ENCODE measurements at regions not wholly inside any gene's neighbourhood (a gene's known extent, or its start where the extent isn't known, plus 50 kb on each side); places are given as distances from the start of the nearest gene placed in this dataset.

DNA sequence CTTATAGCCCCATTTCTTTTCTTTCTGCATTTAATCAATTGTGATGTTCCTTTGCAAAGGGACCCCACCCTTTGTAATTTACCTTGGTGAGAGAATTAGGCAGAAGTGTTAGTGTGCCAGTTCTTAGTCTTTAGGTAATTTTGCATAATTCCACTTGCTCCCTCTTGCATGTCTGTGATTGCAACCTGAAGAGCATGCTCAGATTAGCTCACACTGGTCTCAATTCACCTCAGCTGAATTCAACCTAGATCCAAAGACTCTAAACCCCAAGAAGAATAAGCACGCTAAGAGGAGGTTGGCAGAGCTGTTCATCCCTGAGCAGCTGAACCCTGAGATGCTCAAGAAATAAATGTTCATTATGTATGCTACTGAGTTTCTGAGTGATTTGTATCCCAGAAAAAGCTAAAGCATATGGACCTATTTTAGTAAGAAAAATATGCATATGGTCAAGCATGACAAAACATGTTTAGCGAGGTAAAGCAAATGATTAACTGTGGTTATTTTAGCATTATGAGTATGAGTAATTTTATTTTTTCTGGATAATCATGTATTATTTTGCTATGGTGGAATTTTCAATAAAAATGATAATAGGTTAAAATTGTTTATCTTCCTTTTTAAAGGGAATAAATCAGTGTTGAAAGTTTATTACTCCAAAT lies 299.2 kb upstream of the ZSWIM2 start:
- peak; percentile 52 for FAIRE-seq
- no peak for DNase-seq (ENCODE audit: extremely low spot score, insufficient read length, low read depth)

DNA sequence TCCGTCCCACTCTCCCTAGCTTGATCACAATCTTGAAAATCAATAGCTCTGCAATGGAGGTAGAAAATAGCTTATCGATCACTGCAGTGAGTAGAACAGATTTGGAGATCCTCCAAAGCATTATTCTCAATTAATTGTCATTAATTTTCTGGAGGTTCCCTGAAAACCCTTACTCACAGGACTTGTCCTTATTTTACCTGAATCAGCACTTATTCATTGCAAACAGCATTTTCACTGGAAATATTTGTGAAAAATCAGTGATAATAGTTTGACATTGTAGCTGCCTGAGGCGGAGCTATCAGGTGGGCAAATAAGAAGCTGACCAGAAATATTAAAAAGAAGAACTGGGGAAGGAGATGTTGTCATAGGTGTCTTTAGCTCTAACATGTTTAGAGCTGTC lies 294.6 kb upstream of the ZSWIM2 start:
- no peak for DNase-seq (ENCODE audit: extremely low spot score, insufficient read length, low read depth)
- FAIRE-seq, result no peak

DNA sequence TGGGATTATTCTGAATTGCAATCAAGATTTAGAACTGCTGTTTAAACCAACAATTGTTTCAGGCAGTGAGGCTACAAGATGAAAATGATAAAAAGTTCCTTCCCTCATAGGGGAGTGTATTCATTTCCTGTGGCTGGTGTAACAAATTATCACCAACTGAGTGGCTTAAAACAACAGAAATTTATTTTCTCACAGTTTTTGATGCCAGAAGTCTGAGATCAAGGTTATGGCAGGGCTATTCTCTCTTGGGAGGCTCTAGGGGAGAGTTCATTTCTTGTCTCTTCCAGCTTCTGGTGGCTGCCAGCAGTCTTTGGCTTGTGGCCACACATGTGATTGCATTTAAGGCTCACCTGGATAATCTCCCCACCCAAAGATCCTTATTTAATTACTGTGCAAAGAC lies 290.5 kb upstream of the ZSWIM2 start:
- FAIRE-seq (no peak), DNase-seq (ENCODE audit: extremely low spot score, insufficient read length, low read depth) (no peak)

DNA sequence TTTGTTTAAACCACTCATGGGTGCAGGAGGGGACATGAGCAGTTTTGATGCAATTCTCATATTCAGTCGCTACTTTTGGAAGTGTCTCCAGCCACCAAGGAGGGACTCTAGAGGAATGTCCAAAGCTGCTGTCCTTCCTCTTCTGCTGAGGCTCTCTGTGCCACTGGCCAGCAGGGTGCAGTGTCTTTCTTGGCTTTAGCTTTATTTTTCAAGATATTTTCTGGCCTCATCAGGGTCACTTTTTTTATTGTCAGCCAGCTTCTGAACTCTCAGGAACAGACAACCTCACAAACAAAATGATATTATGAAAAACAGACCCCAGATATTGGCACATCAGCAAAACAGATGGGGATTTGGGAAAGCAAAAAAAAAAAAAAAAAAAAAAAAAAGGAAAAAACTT lies 289.3 kb upstream of the ZSWIM2 start:
- FAIRE-seq, result peak; percentile 65

DNA sequence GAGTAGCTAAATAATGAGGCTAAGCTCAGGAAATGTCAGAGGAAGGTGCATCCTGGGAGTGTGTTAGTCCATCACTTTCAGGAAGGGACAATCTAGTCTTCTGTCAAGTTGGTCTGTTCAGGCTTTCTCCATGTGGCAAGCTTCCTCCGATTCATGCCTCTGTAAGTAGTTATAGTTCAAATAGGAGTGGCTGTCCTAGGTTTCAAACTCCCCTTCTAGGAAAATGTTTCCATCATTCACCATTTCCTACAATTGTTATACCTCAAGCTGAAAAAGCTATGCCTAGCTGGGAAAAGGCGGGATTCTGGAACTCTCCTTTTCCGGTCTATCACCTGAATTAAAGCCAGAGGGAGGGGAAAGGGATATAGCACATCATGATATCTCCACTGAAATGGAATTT lies 287.7 kb upstream of the ZSWIM2 start:
- FAIRE-seq (no peak), DNase-seq (ENCODE audit: extremely low spot score, insufficient read length, low read depth) (no peak)

More for the DNA sequence above, 289.3 kb upstream of the ZSWIM2 start:
- no peak for DNase-seq (ENCODE audit: extremely low spot score, insufficient read length, low read depth)

DNA sequence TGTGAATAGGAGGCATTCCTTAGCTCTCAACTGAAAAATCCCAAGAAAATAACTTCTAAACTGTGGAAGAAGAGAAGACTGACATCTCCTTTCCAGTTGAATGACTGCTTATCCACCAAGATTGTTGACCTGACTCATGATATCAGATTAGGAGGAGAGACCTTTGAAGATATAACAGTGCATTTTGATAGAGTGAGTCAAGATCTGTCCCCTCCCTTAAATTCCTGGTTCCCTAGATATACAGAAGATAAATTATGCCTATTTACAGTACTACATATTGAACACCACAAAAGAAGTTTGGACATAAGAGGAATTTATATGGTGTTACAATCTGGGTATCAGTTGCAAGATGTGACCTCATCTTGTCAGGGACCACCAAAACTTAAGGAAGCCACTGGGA lies 285.3 kb upstream of the ZSWIM2 start:
- DNase-seq (ENCODE audit: extremely low spot score, insufficient read length, low read depth) (no peak), FAIRE-seq (no peak)

DNA sequence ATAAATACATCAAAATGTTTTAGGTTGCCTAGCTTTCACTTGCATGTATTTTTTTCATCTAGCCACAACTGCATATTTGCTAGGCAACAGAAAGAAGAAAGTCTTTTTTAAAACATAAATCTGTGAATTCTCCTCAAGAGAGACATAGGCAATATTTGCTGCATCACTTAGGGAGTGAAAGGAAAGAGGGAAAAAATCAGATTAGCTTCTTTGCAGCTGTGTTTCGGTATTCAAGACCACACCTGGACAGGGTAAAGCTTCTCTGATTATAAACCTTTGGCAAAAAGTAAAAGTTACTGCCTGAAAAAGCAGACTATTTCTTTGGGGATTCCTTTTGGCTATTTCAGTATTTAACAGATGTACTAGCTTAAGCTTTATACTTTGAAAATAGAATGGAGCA lies 280.9 kb upstream of the ZSWIM2 start:
- DNase-seq (ENCODE audit: extremely low spot score, insufficient read length, low read depth), result no peak
- FAIRE-seq, result no peak

DNA sequence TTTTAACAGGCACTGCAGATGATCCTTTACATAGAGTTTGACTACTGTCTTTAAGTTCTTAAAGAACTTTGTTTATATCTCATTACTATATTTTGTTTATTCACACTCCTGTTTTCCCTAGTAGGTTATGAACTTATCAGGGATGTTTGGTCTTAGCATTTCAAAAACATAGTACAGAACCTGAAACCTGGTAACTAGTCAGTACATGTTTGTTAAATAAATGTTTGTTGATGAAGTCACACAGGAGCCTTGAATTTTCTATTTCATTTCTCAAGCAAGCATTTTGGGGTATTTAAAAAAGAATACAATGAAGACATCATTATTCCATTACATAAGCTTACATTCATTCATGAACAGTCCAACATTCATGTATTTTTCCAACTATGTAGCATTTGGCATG lies 280.3 kb upstream of the ZSWIM2 start:
- no peak for FAIRE-seq
- no peak for DNase-seq (ENCODE audit: extremely low spot score, insufficient read length, low read depth)

DNA sequence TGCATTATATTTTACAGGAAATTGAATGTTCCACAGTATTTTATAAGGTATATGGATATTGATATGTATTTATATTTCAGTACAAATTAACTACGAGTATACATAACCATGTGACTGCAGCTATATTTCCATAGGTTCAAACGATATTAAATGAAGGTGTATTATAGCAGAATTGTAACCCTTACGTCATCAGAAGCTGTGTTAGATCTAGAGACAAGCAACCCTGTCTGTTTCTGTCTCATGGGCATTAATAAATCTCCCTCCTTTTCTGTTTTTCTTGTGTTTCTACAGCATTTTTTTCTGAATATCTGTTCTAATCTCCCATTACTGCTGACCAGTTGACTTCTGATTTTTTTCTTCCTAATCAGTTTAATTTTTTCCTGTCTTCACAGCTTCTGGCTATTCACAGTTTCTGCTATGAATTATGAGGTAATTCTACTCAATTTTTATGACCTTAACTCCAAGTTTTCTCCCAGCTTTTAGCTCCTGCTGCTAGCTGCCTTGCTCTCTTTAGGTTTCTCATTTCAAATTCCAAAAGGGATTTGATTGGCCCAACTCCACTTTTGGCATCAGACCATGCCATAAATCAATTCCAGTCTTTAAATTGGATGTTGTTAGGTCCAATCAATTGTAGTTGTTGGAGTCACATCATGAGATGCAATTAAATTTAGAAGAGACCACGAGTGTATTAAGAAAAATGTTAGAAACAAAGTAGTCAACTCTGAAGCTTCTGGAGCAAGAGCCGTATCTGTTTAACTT lies 277.5 kb upstream of the ZSWIM2 start:
- FAIRE-seq, result no peak

DNA sequence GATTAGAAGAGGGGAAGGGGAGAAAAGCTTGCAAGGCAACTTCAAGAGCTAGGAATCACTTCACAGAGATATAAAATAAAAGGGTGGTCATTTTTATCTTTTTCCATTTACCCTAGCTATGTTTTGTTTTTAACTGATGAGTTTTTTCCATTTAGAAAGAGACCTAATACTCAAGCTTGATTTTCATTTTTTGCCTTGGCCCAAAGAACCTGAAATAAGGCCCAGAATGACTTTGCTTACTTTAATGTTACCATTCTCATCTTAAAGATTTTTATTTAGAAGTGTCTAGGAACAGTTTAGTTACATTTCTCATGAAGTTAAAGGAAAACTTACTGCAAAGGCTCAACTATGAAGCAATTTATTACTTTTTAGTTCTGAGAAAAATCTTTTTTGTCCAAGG lies 276.3 kb upstream of the ZSWIM2 start:
- FAIRE-seq (no peak), DNase-seq (ENCODE audit: extremely low spot score, insufficient read length, low read depth) (no peak)

More for the DNA sequence above, 277.5 kb upstream of the ZSWIM2 start:
- no peak for DNase-seq (ENCODE audit: extremely low spot score, insufficient read length, low read depth)

DNA sequence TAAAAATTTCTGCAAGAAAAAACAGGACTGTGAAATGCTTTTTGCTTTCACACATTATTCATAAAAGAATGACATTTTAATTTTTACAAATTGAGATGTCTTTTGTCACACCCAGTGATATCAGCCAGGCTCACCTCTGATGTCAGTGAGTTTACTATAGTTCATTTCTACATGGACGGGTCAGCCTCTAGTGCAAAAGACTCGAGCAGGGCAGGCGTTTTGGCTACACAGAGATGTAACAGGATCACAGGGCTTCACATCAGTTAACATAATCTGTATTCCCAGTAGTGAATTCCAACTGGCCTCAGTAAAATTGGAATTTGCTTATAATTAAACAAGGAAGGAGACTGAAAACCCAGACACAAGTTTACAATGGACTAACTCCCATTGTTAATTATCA lies 275.6 kb upstream of the ZSWIM2 start:
- DNase-seq (ENCODE audit: extremely low spot score, insufficient read length, low read depth), result no peak
- FAIRE-seq, result no peak

DNA sequence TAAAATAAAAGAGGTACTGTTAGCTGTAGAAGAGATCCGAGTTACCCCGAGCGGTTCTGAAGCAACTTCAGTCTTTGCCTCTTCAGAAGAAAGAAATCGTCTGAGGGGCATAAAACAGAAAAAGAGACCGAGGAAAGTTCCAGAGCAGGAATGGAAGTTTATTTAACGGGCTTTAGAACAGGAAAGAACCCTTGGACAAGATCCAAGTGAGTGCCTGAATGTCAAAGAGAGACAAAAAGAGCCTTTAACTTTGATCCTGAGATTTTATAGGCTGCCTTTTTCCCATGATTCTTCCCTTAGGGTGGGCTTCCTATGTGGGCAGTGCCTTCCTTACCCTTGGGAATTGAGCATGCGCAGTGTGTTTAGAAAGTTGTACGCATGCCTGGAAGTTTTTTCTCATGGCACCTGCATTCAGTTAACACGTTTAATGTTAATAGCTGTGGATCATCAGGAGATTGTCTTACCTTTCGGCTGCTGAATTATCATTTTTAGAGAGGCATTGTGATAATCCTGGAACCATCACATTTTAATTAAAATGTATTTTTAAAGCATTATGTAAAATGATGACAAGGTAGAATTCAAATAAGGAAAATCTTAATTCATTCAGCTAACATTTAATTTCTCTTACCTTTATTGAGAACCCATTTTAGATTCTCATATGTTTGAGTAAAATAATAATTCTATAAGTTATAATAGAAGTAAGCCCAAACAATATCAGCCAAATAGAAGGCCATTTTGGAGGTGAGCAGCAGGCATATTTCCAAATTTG lies 269.5 kb upstream of the ZSWIM2 start:
- no peak for FAIRE-seq
- no peak for DNase-seq (ENCODE audit: extremely low spot score, insufficient read length, low read depth)

DNA sequence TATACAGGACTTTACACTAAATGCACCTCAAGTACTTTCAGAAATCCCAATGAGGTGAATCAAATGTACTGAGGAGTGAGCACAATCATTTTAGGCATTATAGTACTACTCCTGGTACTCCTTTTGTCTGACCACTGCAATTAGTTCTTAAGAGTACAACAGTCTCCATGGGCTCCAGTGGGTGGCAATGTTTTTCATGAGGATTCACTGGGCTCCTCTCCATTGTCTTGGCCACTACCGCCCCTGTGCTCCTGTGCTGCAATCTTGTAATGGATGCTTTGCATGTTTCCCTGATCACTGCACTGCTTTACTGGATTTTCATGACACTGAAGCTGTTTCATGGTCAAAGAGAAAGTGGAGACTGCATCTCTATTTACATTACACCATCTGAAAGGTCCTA lies 268.5 kb upstream of the ZSWIM2 start:
- FAIRE-seq (no peak), DNase-seq (ENCODE audit: extremely low spot score, insufficient read length, low read depth) (no peak)

DNA sequence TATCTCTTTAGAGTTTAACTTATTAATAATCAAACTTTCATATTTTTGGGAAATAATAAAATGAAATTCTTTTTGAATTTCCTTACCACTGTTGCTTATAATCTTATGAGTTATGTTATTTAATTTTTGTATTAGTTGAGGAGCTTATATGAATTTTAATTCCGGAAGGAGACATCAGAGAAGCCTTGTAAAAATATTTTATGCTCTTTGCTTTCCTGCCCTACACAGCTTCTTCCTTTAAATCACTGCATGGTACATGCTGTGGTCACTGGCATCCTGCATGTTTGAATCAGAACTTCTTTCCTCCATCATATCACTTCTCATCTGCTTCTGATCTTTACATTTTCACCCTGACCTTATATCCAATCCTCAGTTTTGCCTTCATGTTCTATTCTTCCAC lies 266.7 kb upstream of the ZSWIM2 start:
- FAIRE-seq (no peak), DNase-seq (ENCODE audit: extremely low spot score, insufficient read length, low read depth) (no peak)

DNA sequence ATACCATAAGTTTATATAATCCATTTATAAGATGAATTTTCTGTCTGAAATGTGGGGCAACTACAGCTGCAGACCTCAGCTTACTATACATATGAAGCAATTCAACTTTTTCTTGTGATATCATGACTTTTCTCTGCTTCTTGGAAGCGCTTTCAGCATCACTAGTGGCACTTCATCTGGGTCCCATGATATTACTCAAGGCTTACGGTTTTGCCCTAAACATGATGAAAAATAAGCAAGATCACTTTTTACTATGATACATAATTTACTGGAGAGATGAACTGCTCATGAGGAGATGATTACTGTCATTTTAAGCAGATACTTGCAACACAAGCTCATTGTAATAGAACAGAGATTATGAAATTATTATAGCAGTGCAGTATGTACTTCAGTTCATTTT lies 258.0 kb upstream of the ZSWIM2 start:
- no peak for DNase-seq (ENCODE audit: extremely low spot score, insufficient read length, low read depth)
- no peak for FAIRE-seq

DNA sequence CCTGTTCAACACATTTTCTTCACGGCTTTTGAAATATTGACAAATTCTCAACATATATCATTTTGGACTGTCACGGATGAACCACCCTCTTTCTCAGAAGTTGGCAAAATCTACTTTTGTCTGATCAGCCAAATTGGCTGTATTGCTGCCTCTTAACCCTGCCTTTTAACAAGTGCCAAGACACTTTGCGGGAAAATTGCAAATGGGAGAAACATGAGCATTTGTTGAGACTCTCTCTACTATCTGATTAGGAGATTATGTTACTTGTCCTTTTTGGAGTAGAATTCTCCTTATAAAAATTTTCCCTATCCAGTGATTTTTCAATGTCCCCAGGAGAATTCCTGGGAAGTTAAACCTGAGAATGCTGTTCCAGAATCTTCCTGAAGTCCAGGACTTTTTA lies 256.2 kb upstream of the ZSWIM2 start:
- DNase-seq (ENCODE audit: extremely low spot score, insufficient read length, low read depth), result no peak
- FAIRE-seq, result no peak

DNA sequence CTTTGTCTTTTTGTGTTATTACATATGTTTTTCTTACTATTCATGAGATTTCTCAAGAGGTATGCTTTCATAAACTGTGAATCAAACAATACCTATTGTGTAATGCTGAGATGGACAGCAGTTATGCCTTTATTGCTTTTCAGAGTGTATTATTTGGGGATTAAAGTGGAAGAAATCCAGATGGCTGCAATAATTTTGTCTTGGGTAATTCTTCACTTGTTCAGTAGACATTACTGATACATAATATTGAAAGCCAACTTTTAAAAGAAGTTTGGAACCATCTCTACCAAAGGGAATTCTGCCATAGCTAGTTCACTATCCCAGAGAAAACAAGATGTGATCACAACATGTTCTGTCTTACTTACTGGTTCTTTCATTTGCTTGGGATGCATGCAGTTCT lies 253.4 kb upstream of the ZSWIM2 start:
- FAIRE-seq (no peak), DNase-seq (ENCODE audit: extremely low spot score, insufficient read length, low read depth) (no peak)

DNA sequence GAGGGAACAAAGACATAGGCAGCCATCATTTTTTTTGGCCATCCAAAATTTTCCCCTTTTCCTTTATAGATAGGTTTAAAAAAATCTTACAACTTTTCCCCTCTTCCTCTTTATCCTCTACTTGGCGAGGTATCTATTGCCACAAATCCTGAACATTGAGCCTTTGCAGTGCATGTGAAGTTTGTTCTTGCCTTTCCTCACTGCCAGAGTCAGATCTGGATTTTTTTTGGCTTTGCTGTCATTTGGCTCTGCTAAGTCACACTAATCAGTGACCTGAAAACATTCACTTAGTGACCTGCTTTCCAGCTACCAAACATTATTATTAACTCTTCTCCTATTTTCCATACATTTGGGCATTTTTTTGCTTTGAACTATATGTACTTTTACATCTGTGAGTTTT lies 249.2 kb upstream of the ZSWIM2 start:
- no peak for FAIRE-seq

DNA sequence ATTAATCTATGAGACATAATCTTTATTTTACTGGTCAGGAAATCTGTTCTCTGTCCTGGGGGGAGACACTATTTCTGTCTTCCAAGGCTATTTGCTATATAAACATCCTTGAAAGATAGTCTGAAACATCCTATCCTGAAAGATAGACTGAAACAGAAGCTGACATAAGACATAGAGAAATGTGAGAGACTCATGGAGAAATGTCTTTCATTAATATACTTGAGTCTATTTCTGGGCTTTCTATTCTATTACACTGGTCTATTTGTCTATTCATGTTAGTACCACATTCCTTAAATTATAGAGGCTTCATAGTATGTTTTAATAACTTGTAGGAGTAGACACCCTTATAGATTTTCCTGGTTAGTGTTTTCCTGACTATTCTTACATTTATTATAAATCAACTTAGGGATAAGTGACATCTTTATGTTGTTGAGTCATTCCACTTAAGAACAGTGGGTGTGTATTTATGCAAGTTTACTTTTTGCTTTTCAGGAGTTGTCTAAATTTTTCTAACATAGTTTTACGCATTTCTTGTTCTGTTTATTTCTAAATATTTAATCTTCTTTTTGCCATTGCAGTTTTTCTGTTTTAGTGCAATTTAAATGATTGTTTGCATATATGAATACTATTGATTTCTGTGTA lies 244.9 kb upstream of the ZSWIM2 start:
- FAIRE-seq, result no peak
- no peak for DNase-seq (ENCODE audit: extremely low spot score, insufficient read length, low read depth)

More for the DNA sequence above, 249.2 kb upstream of the ZSWIM2 start:
- no peak for DNase-seq (ENCODE audit: extremely low spot score, insufficient read length, low read depth)

DNA sequence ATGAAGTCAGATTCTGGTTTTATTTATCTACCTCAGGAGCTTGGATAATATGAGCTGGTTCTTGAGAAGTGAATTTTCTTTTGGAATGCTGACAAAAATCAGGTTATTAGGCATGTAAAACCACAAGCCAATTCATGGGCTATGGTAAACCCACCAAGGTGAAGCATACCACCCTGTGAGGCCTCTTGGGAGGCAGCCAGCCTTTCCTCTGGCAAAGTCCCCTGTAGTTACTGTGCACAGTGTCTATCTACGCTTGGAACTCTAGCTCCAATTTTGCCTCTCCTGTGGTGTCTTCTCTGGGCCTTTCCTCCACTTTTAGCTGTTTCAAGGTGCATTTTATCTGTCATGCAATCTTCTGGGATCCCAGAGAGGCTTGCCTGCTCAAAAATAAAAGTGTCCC lies 242.7 kb upstream of the ZSWIM2 start:
- FAIRE-seq, result no peak
- no peak for DNase-seq (ENCODE audit: extremely low spot score, insufficient read length, low read depth)

DNA sequence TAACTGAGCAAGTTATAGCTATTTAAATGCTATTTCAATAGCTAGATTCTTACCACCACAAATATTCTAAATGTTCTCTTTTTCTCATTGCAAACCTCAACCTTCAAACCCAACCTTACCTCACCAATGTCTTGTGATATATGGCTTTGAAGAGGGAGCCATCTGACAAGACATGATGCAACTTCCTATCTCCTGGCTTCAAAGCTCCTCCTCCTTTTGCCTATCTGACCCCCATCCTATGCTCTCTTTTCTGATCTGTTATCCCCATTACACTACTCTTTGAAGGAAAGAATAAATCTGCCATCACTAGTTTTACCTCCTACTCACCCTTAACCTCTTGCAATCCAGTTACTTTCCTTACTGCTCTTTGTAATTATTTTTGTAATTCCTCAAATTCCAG lies 235.6 kb upstream of the ZSWIM2 start:
- DNase-seq (ENCODE audit: extremely low spot score, insufficient read length, low read depth) (no peak), FAIRE-seq (no peak)
